Astrocyte (in vitro differentiated cells and primary cell): ENCODE measurements at regions not wholly inside any gene's neighbourhood (a gene's known extent, or its start where the extent isn't known, plus 50 kb on each side); places are given as distances from the start of the nearest gene placed in this dataset.
"Not testable (repeated sequence)": the region's sequence is repeated elsewhere in the genome, so short reads cannot be mapped to it uniquely, and the experiment has no call there.

Source experiments
- DNase-seq: peaks from one replicate; pipeline ENCODE4 v3.0.0-alpha.2; 2010; ENCODE audit warnings: low read depth
- FAIRE-seq: peaks from 2 replicates; lab custom pipeline; 2011; peaks lifted over from hg19 to GRCh38; lab: Jason Lieb, UNC
- H2AFZ ChIP-seq: 2 replicates; pipeline ENCODE4 v1.6.0; 2012; ENCODE audit warnings: low read depth, low read length, inconsistent platforms
- H3K27ac ChIP-seq: 2 replicates; pipeline ENCODE4 v1.5.1; 2011; ENCODE audit warnings: low read depth, low read length, inconsistent platforms
- H3K27me3 ChIP-seq: 2 replicates; pipeline ENCODE4 v1.6.0; 2011; ENCODE audit warnings: low read length, inconsistent platforms; ENCODE audit not compliant: insufficient read depth
- H3K36me3 ChIP-seq: 2 replicates; pipeline ENCODE4 v1.5.1; 2011; ENCODE audit warnings: low read length, inconsistent platforms; ENCODE audit not compliant: insufficient read depth
- H3K4me1 ChIP-seq: 2 replicates; pipeline ENCODE4 v1.5.1; 2011; ENCODE audit warnings: low read length, inconsistent platforms; ENCODE audit not compliant: insufficient read depth
- H3K4me2 ChIP-seq: 2 replicates; pipeline ENCODE4 v1.6.0; 2012; ENCODE audit warnings: low read length, inconsistent platforms
- H3K4me3 ChIP-seq: 2 replicates; pipeline ENCODE4 v1.5.1; 2011; ENCODE audit warnings: low read depth, mild to moderate bottlenecking, low read length, inconsistent platforms; ENCODE audit not compliant: insufficient read depth
- H3K79me2 ChIP-seq: 2 replicates; pipeline ENCODE4 v1.6.0; 2012; ENCODE audit warnings: mild to moderate bottlenecking, low read length, inconsistent platforms; ENCODE audit not compliant: insufficient read depth
- H3K9ac ChIP-seq: 2 replicates; pipeline ENCODE4 v1.6.0; 2012; ENCODE audit warnings: mild to moderate bottlenecking, low read length, inconsistent platforms
- H3K9me3 ChIP-seq: 2 replicates; pipeline ENCODE4 v1.5.1; 2012; ENCODE audit warnings: low read depth, mild to moderate bottlenecking, low read length, inconsistent platforms; ENCODE audit not compliant: insufficient read depth
- H4K20me1 ChIP-seq: 2 replicates; pipeline ENCODE4 v1.6.0; 2012; ENCODE audit warnings: low read length, inconsistent platforms; ENCODE audit not compliant: insufficient read depth
- H3K27ac Mint-ChIP-seq: one replicate; pipeline ENCODE4 v1.8.0; 2021; ENCODE audit warnings: mild to moderate bottlenecking, mixed read lengths; ENCODE audit not compliant: unreplicated experiment
- H3K27me3 Mint-ChIP-seq: one replicate; pipeline ENCODE4 v1.8.0; 2021; ENCODE audit warnings: low read depth, mixed read lengths; ENCODE audit not compliant: unreplicated experiment
- H3K36me3 Mint-ChIP-seq: one replicate; pipeline ENCODE4 v1.8.0; 2021; ENCODE audit warnings: low read depth, mixed read lengths; ENCODE audit not compliant: unreplicated experiment
- H3K4me1 Mint-ChIP-seq: one replicate; pipeline ENCODE4 v1.8.0; 2021; ENCODE audit warnings: low read depth, mixed read lengths; ENCODE audit not compliant: unreplicated experiment
- H3K4me3 Mint-ChIP-seq: one replicate; pipeline ENCODE4 v1.8.0; 2021; ENCODE audit warnings: mild to moderate bottlenecking, moderate library complexity, mixed read lengths; ENCODE audit not compliant: unreplicated experiment
- H3K9me3 Mint-ChIP-seq: one replicate; pipeline ENCODE4 v1.8.0; 2021; ENCODE audit warnings: mild to moderate bottlenecking, mixed read lengths; ENCODE audit not compliant: unreplicated experiment
- CTCF ChIP-seq: IDR thresholded peaks from 2 replicates; pipeline ENCODE4 v1.5.1; 2011; ENCODE audit warnings: low read depth, mild to moderate bottlenecking, inconsistent platforms, low read length, moderate library complexity; ENCODE audit not compliant: insufficient read depth
- EZH2 ChIP-seq: IDR thresholded peaks from 2 replicates; pipeline ENCODE4 v1.6.1; 2012; ENCODE audit warnings: mild to moderate bottlenecking, low read length, inconsistent platforms; ENCODE audit not compliant: insufficient read depth

GRCh38 chrX:122982521-122982920 is 201.6 kb upstream of the GRIA3 start:
- H3K27ac Mint-ChIP-seq, result no peak overlapping the region
- no peaks in the 10 kb centered on the region for H3K9me3 ChIP-seq
- DNase-seq (no peak), FAIRE-seq (peak; percentile 96)
- no peak overlapping the region for H3K4me3 ChIP-seq
- peaks cover 2% of the 10 kb centered on the region for H3K9me3 Mint-ChIP-seq
- no peaks in the 10 kb centered on the region for H3K36me3 ChIP-seq
- H3K27me3 ChIP-seq, result no peaks in the 10 kb centered on the region
- H3K27me3 Mint-ChIP-seq, result no peaks in the 10 kb centered on the region
- no peak overlapping the region for H2AFZ ChIP-seq
- H4K20me1 ChIP-seq, result no peaks in the 10 kb centered on the region
- no peak overlapping the region for H3K4me3 Mint-ChIP-seq
- H3K27ac ChIP-seq, result no peak overlapping the region
- H3K9ac ChIP-seq, result no peak overlapping the region
- H3K4me1 Mint-ChIP-seq, result no peaks in the 10 kb centered on the region
- no peaks in the 10 kb centered on the region for H3K4me1 ChIP-seq
- H3K4me2 ChIP-seq, result no peak overlapping the region
- TF ChIP-seq CTCF (no peak), EZH2 (no peak)
- no peaks in the 10 kb centered on the region for H3K79me2 ChIP-seq
- no peaks in the 10 kb centered on the region for H3K36me3 Mint-ChIP-seq

- H3K27ac ChIP-seq, H3K9me3 ChIP-seq, H3K9ac ChIP-seq, H3K27ac Mint-ChIP-seq, DNase-seq, H3K9me3 Mint-ChIP-seq, FAIRE-seq, H3K4me1 ChIP-seq, H3K4me1 Mint-ChIP-seq, H3K4me3 Mint-ChIP-seq, H4K20me1 ChIP-seq, H3K4me2 ChIP-seq, H2AFZ ChIP-seq, H3K79me2 ChIP-seq, H3K36me3 Mint-ChIP-seq, H3K27me3 ChIP-seq, H3K27me3 Mint-ChIP-seq, H3K4me3 ChIP-seq, H3K36me3 ChIP-seq: not testable (repeated sequence)
Observed at GRCh38 chrX:123002844-123003243, 181.2 kb upstream of the GRIA3 start.

- DNase-seq, result peak; percentile 52
- no peaks in the 10 kb centered on the region for H3K9me3 ChIP-seq
- no peak overlapping the region for H2AFZ ChIP-seq
- no peaks in the 10 kb centered on the region for H3K79me2 ChIP-seq
- peak; percentile 78 for FAIRE-seq
- H3K27ac Mint-ChIP-seq, result no peak overlapping the region
- no peaks in the 10 kb centered on the region for H3K36me3 ChIP-seq
- H3K9me3 Mint-ChIP-seq, result peaks cover 3% of the 10 kb centered on the region
- no peaks in the 10 kb centered on the region for H3K4me1 ChIP-seq
- no peak overlapping the region for H3K4me3 ChIP-seq
- no peak overlapping the region for H3K4me3 Mint-ChIP-seq
- no peak overlapping the region for H3K27ac ChIP-seq
- H3K27me3 ChIP-seq, result no peaks in the 10 kb centered on the region
- peaks cover 3% of the 10 kb centered on the region for H3K4me1 Mint-ChIP-seq
- no peaks in the 10 kb centered on the region for H4K20me1 ChIP-seq
- H3K36me3 Mint-ChIP-seq, result no peaks in the 10 kb centered on the region
- TF ChIP-seq EZH2, result no peak
- TF ChIP-seq CTCF, result no peak
- no peak overlapping the region for H3K9ac ChIP-seq
- H3K4me2 ChIP-seq, result no peak overlapping the region
- H3K27me3 Mint-ChIP-seq, result no peaks in the 10 kb centered on the region
Observed at GRCh38 chrX:123013141-123013540, 170.9 kb upstream of the GRIA3 start.
